Left lung (tissue), 4 donors: ENCODE measurements at regions not wholly inside any gene's neighbourhood (a gene's known extent, or its start where the extent isn't known, plus 50 kb on each side); places are given as distances from the start of the nearest gene placed in this dataset.
"Not testable (repeated sequence)": the region's sequence is repeated elsewhere in the genome, so short reads cannot be mapped to it uniquely, and the experiment has no call there.

Experiments used
- ATAC-seq: fragments of 200-7000 bp; cut with Tn5 transposase; one replicate; pipeline ENCODE4 v1.9.1; 2020; ENCODE audit warnings: moderate library complexity
- DNase-seq, 4 donors: peaks; one replicate each; pipeline ENCODE4 v3.0.0-alpha.2; 2013 to 2020
- H3K27ac ChIP-seq, 2 donors: fragments of 200-600 bp; sonication (generic) in 1 of 2; one replicate each; pipeline versions ENCODE4 v1.5.0 to v1.8.0; 2020 to 2021
- H3K27me3 ChIP-seq, 2 donors: fragments of 200-600 bp; sonication (generic) in 1 of 2; one replicate each; pipeline versions ENCODE4 v1.5.0 to v1.8.0; 2020 to 2021
- H3K36me3 ChIP-seq, 2 donors: fragments of 200-600 bp; sonication (generic) in 1 of 2; one replicate each; pipeline versions ENCODE4 v1.5.0 to v1.8.0; 2020 to 2021
- H3K4me1 ChIP-seq, 2 donors: fragments of 200-600 bp; one replicate each; pipeline ENCODE4 v1.8.0; 2021
- H3K4me3 ChIP-seq, 2 donors: fragments of 200-600 bp; sonication (generic) in 1 of 2; one replicate each; pipeline versions ENCODE4 v1.5.0 to v1.8.0; 2020 to 2021; ENCODE audit warnings: mild to moderate bottlenecking in 1 of 2
- H3K9me3 ChIP-seq, 2 donors: fragments of 200-600 bp; sonication (generic) in 1 of 2; one replicate each; pipeline versions ENCODE4 v1.5.0 to v1.8.0; 2020 to 2021
- CTCF ChIP-seq, 2 donors: fragments of 200-600 bp; sonication (generic) in 1 of 2; IDR thresholded peaks; one replicate each; pipeline versions ENCODE4 v1.5.0 to v1.8.0; 2021; ENCODE audit warnings: antibody characterized with exemption in 2 of 2
- intact Hi-C, 2 donors: fragments of 100-400 bp; cut with DNase I; formaldehyde crosslinking; loops; one replicate each; pipeline versions ENCODE4 v1.11.2 to v1.14.2; 2022
- donor health status: DM: no; HTN: yes; CAD: no.
- donor health status: DM: no; HTN: no; CAD: no.

GRCh38 chr14:84312551-84312950, 1217.4 kb upstream of the FLRT2 start:
- intact Hi-C loops, result no loop called here
- no peaks in the 10 kb centered on the region for H3K27me3 ChIP-seq
- no peak for ATAC-seq

GRCh38 chr14:84323450-84323849, 1206.5 kb upstream of the FLRT2 start:
- no peak for DNase-seq
- intact Hi-C loops, result no loop called here

More at GRCh38 chr14:84312551-84312950, 1217.4 kb upstream of the FLRT2 start:
- Histone ChIP-seq H3K4me1 (no peaks in the 10 kb centered on the region), H3K4me3 (no peak overlapping the region), H3K27ac (no peak overlapping the region), H3K36me3 (no peaks in the 10 kb centered on the region), H3K9me3 (peaks cover 0 to 10% of the 10 kb centered on the region in 2 donors)
- no peak for DNase-seq
- TF ChIP-seq CTCF (IDR thresholded peaks at IDR 0.05), result no peak

GRCh38 chr14:84323978-84324377, 1206.0 kb upstream of the FLRT2 start:
- peaks cover 0 to 5% of the 10 kb centered on the region in 2 donors for H3K9me3 ChIP-seq
- no peak overlapping the region for H3K27ac ChIP-seq
- intact Hi-C loops, result no loop called here
- H3K27me3 ChIP-seq, result no peaks in the 10 kb centered on the region
- ATAC-seq (no peak), DNase-seq (peak in 1 of 4 donors; percentile 8)
- H3K36me3 ChIP-seq, result no peaks in the 10 kb centered on the region
- no peak for TF ChIP-seq CTCF (IDR thresholded peaks at IDR 0.05)
- H3K4me1 ChIP-seq, result no peaks in the 10 kb centered on the region
- H3K4me3 ChIP-seq, result no peak overlapping the region

More at GRCh38 chr14:84323450-84323849, 1206.5 kb upstream of the FLRT2 start:
- Histone ChIP-seq H3K4me1 (no peaks in the 10 kb centered on the region), H3K4me3 (no peak overlapping the region), H3K9me3 (peaks cover 0 to 9% of the 10 kb centered on the region in 2 donors), H3K36me3 (no peaks in the 10 kb centered on the region), H3K27ac (no peak overlapping the region), H3K27me3 (no peaks in the 10 kb centered on the region)
- TF ChIP-seq CTCF (IDR thresholded peaks at IDR 0.05), result no peak
- no peak for ATAC-seq

GRCh38 chr14:84336433-84336832, 1193.5 kb upstream of the FLRT2 start:
- TF ChIP-seq CTCF (IDR thresholded peaks at IDR 0.05), result no peak
- no peaks in the 10 kb centered on the region for H3K36me3 ChIP-seq
- no peak overlapping the region for H3K27ac ChIP-seq
- no peaks in the 10 kb centered on the region for H3K4me1 ChIP-seq
- DNase-seq, result no peak
- H3K4me3 ChIP-seq, result no peak overlapping the region
- ATAC-seq, result no peak
- H3K27me3 ChIP-seq, result no peaks in the 10 kb centered on the region
- intact Hi-C loops, result no loop called here
- H3K9me3 ChIP-seq, result peaks cover 0 to 2% of the 10 kb centered on the region in 2 donors

GRCh38 chr14:84340938-84341337, 1189.0 kb upstream of the FLRT2 start:
- H3K36me3 ChIP-seq, result no peaks in the 10 kb centered on the region
- H3K4me1 ChIP-seq, result no peaks in the 10 kb centered on the region
- no peaks in the 10 kb centered on the region for H3K9me3 ChIP-seq
- no peak for TF ChIP-seq CTCF (IDR thresholded peaks at IDR 0.05)
- no peak overlapping the region for H3K4me3 ChIP-seq
- DNase-seq (no peak), ATAC-seq (peak; percentile 41)
- H3K27ac ChIP-seq, result no peak overlapping the region
- no peaks in the 10 kb centered on the region for H3K27me3 ChIP-seq
- intact Hi-C loops, result no loop called here

- intact Hi-C loops, H3K9me3 ChIP-seq, DNase-seq, H3K4me3 ChIP-seq, H3K4me1 ChIP-seq, H3K27ac ChIP-seq, H3K36me3 ChIP-seq, H3K27me3 ChIP-seq, ATAC-seq: not testable (repeated sequence)
These were observed 1188.1 kb upstream of the FLRT2 start for GRCh38 chr14:84341867-84342266.
